Thoracic aorta (tissue), 2 donors: ENCODE measurements at regions not wholly inside any gene's neighbourhood (a gene's known extent, or its start where the extent isn't known, plus 50 kb on each side); places are given as distances from the start of the nearest gene placed in this dataset.

Experiments
- ATAC-seq: fragments of 150-250 bp; one replicate; pipeline ENCODE4 v1.8.0; 2017; ENCODE audit warnings: low read depth; ENCODE audit not compliant: insufficient number of reproducible peaks, low FRiP score
- DNase-seq: peaks from one replicate; pipeline ENCODE4 v3.0.0-alpha.2; 2020; ENCODE audit warnings: low spot score
- H3K27ac ChIP-seq, 2 donors: fragments of 200-600 bp; sonication (generic); 1 replicate in 1 of 2; 2 replicates in 1 of 2; pipeline ENCODE4 v1.5.1; 2016; ENCODE audit warnings: mild to moderate bottlenecking in 2 of 2, moderate library complexity in 2 of 2
- H3K27me3 ChIP-seq: fragments of 200-600 bp; sonication (generic); replicated peaks from 2 replicates; pipeline ENCODE4 v1.6.0; 2016; ENCODE audit warnings: mild to moderate bottlenecking; ENCODE audit not compliant: insufficient read depth
- H3K36me3 ChIP-seq: fragments of 200-600 bp; sonication (generic); one replicate; pipeline ENCODE4 v1.5.1; 2016
- H3K4me1 ChIP-seq, 2 donors: fragments of 200-600 bp; sonication (generic); 1 replicate in 1 of 2; 2 replicates in 1 of 2; pipeline versions ENCODE4 v1.5.1 to v1.6.0; 2016; ENCODE audit warnings: low read depth in 2 of 2, mild to moderate bottlenecking in 1 of 2; ENCODE audit not compliant: control insufficient read depth in 1 of 2
- H3K4me3 ChIP-seq: fragments of 200-600 bp; sonication (generic); 2 replicates; pipeline ENCODE4 v1.5.1; 2016; ENCODE audit warnings: mild to moderate bottlenecking
- H3K9me3 ChIP-seq: fragments of 200-600 bp; sonication (generic); 2 replicates; pipeline ENCODE4 v1.5.1; 2016
- CTCF ChIP-seq: fragments of 200-600 bp; sonication (generic); IDR thresholded peaks from one replicate; pipeline ENCODE4 v1.5.1; 2019; ENCODE audit warnings: antibody characterized with exemption

GRCh38 chr2:56102866-56103265 lies 80.9 kb upstream of the CCDC85A start:
- ATAC-seq = no peak
- no peak for TF ChIP-seq CTCF

GRCh38 chr2:56104962-56105361 lies 78.8 kb upstream of the CCDC85A start:
- H3K4me1 ChIP-seq = peaks cover 0 to 5% of the 10 kb centered on the region in 2 donors
- H3K27ac ChIP-seq = no peak overlapping the region
- ATAC-seq (no peak), DNase-seq (no peak)
- no peak overlapping the region for H3K4me3 ChIP-seq
- no peak for TF ChIP-seq CTCF
- H3K9me3 ChIP-seq = no peaks in the 10 kb centered on the region
- H3K36me3 ChIP-seq = no peaks in the 10 kb centered on the region
- H3K27me3 ChIP-seq = no peaks in the 10 kb centered on the region

More at GRCh38 chr2:56102866-56103265, 80.9 kb upstream of the CCDC85A start:
- Histone ChIP-seq H3K4me1 (peaks cover 0 to 5% of the 10 kb centered on the region in 2 donors), H3K27me3 (no peaks in the 10 kb centered on the region), H3K9me3 (no peaks in the 10 kb centered on the region), H3K27ac (no peak overlapping the region), H3K4me3 (no peak overlapping the region), H3K36me3 (no peaks in the 10 kb centered on the region)
- DNase-seq = no peak

- no peak for TF ChIP-seq CTCF
- H3K27me3 ChIP-seq = no peaks in the 10 kb centered on the region
- no peaks in the 10 kb centered on the region for H3K9me3 ChIP-seq
- H3K36me3 ChIP-seq = no peaks in the 10 kb centered on the region
- H3K4me1 ChIP-seq = no peaks in the 10 kb centered on the region
- ATAC-seq (no peak), DNase-seq (no peak)
- H3K4me3 ChIP-seq = no peak overlapping the region
- no peak overlapping the region for H3K27ac ChIP-seq
These were observed 76.1 kb upstream of the CCDC85A start for GRCh38 chr2:56107502-56108220.

- H3K4me3 ChIP-seq = no peak overlapping the region
- no peaks in the 10 kb centered on the region for H3K4me1 ChIP-seq
- DNase-seq (no peak), ATAC-seq (no peak)
- no peaks in the 10 kb centered on the region for H3K9me3 ChIP-seq
- H3K27ac ChIP-seq = no peak overlapping the region
- TF ChIP-seq CTCF = no peak
- H3K36me3 ChIP-seq = no peaks in the 10 kb centered on the region
- H3K27me3 ChIP-seq = no peaks in the 10 kb centered on the region
These were observed 75.0 kb upstream of the CCDC85A start for GRCh38 chr2:56108806-56109205.

GRCh38 chr2:56109994-56110393 lies 73.8 kb upstream of the CCDC85A start:
- Histone ChIP-seq H3K4me1 (no peaks in the 10 kb centered on the region), H3K27me3 (no peaks in the 10 kb centered on the region), H3K36me3 (no peaks in the 10 kb centered on the region), H3K4me3 (no peak overlapping the region), H3K27ac (no peak overlapping the region), H3K9me3 (no peaks in the 10 kb centered on the region)
- ATAC-seq (no peak), DNase-seq (no peak)
- no peak for TF ChIP-seq CTCF
